IPS-15b (cell line): ENCODE measurements at regions not wholly inside any gene's neighbourhood (a gene's known extent, or its start where the extent isn't known, plus 50 kb on each side); places are given as distances from the start of the nearest gene placed in this dataset.
"Not testable (repeated sequence)": the region's sequence is repeated elsewhere in the genome, so short reads cannot be mapped to it uniquely, and the experiment has no call there.

Experiments
- H3K27me3 ChIP-seq: one replicate; pipeline ENCODE4 v1.6.1; 2013; ENCODE audit warnings: low read length; ENCODE audit not compliant: control insufficient read depth, insufficient read depth
- H3K36me3 ChIP-seq: one replicate; pipeline ENCODE4 v1.6.1; 2013; ENCODE audit warnings: low read length; ENCODE audit not compliant: control insufficient read depth, insufficient read depth
- H3K4me1 ChIP-seq: one replicate; pipeline ENCODE4 v1.6.1; 2013; ENCODE audit warnings: mild to moderate bottlenecking, low read length; ENCODE audit not compliant: control insufficient read depth, insufficient read depth
- H3K4me3 ChIP-seq: one replicate; pipeline ENCODE4 v1.5.1; 2013; ENCODE audit warnings: low read depth, low read length
- H3K9ac ChIP-seq: one replicate; pipeline ENCODE4 v1.6.1; 2013; ENCODE audit warnings: low read depth, mild to moderate bottlenecking, low read length
- H3K9me3 ChIP-seq: one replicate; pipeline ENCODE4 v1.6.1; 2013; ENCODE audit warnings: mild to moderate bottlenecking, low read length; ENCODE audit not compliant: control insufficient read depth, insufficient read depth

GRCh38 chr22:17318817-17319216, 50.4 kb upstream of the CECR2 start:
- peaks cover 4% of the 10 kb centered on the region for H3K4me1 ChIP-seq
- no peaks in the 10 kb centered on the region for H3K36me3 ChIP-seq
- H3K9me3 ChIP-seq: no peaks in the 10 kb centered on the region
- H3K4me3 ChIP-seq: no peak overlapping the region
- H3K9ac ChIP-seq: no peak overlapping the region
- no peaks in the 10 kb centered on the region for H3K27me3 ChIP-seq

- H3K27me3 ChIP-seq: no peaks in the 10 kb centered on the region
- peaks cover 8% of the 10 kb centered on the region for H3K4me1 ChIP-seq
- no peaks in the 10 kb centered on the region for H3K9me3 ChIP-seq
- H3K9ac ChIP-seq: no peak overlapping the region
- H3K4me3 ChIP-seq: no peak overlapping the region
- no peaks in the 10 kb centered on the region for H3K36me3 ChIP-seq
These were observed 54.0 kb upstream of the CECR2 start for GRCh38 chr22:17315310-17315709.

GRCh38 chr22:17314487-17314886, 54.8 kb upstream of the CECR2 start:
- no peaks in the 10 kb centered on the region for H3K9me3 ChIP-seq
- no peaks in the 10 kb centered on the region for H3K36me3 ChIP-seq
- H3K4me1 ChIP-seq: peaks cover 4% of the 10 kb centered on the region
- H3K27me3 ChIP-seq: no peaks in the 10 kb centered on the region
- no peak overlapping the region for H3K4me3 ChIP-seq
- H3K9ac ChIP-seq: no peak overlapping the region

GRCh38 chr22:17313626-17314025, 55.6 kb upstream of the CECR2 start:
- Histone ChIP-seq H3K9ac (peak overlapping the region; percentile 24), H3K27me3 (no peaks in the 10 kb centered on the region), H3K4me1 (peaks cover 4% of the 10 kb centered on the region), H3K4me3 (no peak overlapping the region), H3K9me3 (no peaks in the 10 kb centered on the region), H3K36me3 (no peaks in the 10 kb centered on the region)

DNA sequence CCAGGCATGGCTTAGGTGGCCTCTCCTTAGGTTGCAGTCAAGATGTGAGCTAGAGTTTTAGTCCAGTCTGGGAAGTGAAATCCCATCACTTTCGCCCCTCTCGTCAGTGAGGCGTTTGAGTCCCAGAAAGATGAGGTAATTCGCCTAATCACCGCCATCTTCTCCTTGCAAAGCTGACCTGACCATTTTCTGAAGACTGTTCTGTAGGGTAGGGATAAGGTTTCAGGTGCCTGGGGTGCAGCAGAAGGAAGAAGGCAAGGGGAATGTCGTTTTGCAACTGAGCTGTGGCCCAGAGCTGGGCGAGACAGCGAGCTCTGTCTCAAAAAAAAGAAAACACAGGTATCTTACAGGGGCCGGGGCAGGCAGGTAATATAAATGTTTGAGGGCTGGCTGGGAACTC, 61.7 kb upstream of the CECR2 start:
- no peaks in the 10 kb centered on the region for H3K36me3 ChIP-seq
- peaks cover 9% of the 10 kb centered on the region for H3K4me1 ChIP-seq
- H3K4me3 ChIP-seq: no peak overlapping the region
- no peaks in the 10 kb centered on the region for H3K27me3 ChIP-seq
- no peaks in the 10 kb centered on the region for H3K9me3 ChIP-seq
- H3K9ac ChIP-seq: no peak overlapping the region

DNA sequence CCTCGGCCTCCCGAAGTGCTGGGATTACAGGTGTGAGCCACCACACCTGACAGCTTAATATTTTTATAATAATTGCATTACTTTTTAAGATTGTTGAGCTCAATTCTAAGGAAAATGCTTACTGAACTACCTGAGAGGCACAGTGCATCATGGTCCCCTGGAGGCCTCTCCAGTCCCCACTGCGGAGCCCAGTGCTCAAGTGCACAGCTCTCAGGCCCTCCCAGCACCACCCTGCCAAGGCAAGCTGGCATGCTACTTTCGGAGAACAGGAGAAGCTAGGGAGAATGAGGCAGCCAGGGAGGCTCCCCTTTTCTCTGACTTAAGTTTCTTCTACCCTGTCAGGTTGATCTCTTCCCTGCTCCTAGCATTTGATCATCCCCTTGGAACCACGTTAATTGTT, 64.2 kb upstream of the CECR2 start:
- Histone ChIP-seq H3K4me3 (no peak overlapping the region), H3K27me3 (no peaks in the 10 kb centered on the region), H3K4me1 (peaks cover 9% of the 10 kb centered on the region), H3K9ac (no peak overlapping the region), H3K36me3 (no peaks in the 10 kb centered on the region), H3K9me3 (no peaks in the 10 kb centered on the region)

- no peaks in the 10 kb centered on the region for H3K36me3 ChIP-seq
- no peak overlapping the region for H3K4me3 ChIP-seq
- no peak overlapping the region for H3K9ac ChIP-seq
- H3K27me3 ChIP-seq: no peaks in the 10 kb centered on the region
- H3K9me3 ChIP-seq: peaks cover 5% of the 10 kb centered on the region
- peaks cover 9% of the 10 kb centered on the region for H3K4me1 ChIP-seq
These were observed 65.2 kb upstream of the CECR2 start for GRCh38 chr22:17303840-17304779.

GRCh38 chr22:17303441-17303839, 65.8 kb upstream of the CECR2 start:
- Histone ChIP-seq H3K36me3 (no peaks in the 10 kb centered on the region), H3K27me3 (no peaks in the 10 kb centered on the region), H3K9ac (no peak overlapping the region), H3K4me1 (peaks cover 9% of the 10 kb centered on the region), H3K9me3 (peaks cover 6% of the 10 kb centered on the region), H3K4me3 (no peak overlapping the region)

DNA sequence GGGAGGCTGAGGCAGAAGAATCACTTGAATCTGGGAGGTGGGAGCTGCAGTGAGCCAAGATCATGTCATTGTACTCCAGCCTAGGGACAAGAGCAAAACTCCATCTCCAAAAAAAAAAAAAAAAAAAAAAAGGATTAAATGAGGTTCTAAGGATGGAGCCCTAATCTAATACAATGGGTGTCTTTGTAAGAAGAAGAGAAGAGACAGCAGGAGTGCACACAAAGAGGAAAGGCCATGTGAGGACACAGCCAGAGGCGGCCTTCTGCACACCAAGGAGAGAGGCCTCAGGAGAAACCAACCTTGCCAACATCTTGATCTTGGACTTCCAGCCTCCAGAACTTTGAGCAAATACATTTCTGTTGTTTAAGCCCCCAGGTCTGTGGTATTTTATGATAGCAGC, 66.6 kb upstream of the CECR2 start:
- no peaks in the 10 kb centered on the region for H3K27me3 ChIP-seq
- no peak overlapping the region for H3K4me3 ChIP-seq

GRCh38 chr22:17300926-17301325, 68.3 kb upstream of the CECR2 start:
- Histone ChIP-seq H3K9ac (no peak overlapping the region), H3K9me3 (peaks cover 6% of the 10 kb centered on the region), H3K4me3 (no peak overlapping the region), H3K36me3 (no peaks in the 10 kb centered on the region), H3K4me1 (no peaks in the 10 kb centered on the region), H3K27me3 (no peaks in the 10 kb centered on the region)

More for the DNA sequence above, 66.6 kb upstream of the CECR2 start:
- no peak overlapping the region for H3K9ac ChIP-seq
- peaks cover 5% of the 10 kb centered on the region for H3K4me1 ChIP-seq
- no peaks in the 10 kb centered on the region for H3K36me3 ChIP-seq
- H3K9me3 ChIP-seq: peaks cover 6% of the 10 kb centered on the region

DNA sequence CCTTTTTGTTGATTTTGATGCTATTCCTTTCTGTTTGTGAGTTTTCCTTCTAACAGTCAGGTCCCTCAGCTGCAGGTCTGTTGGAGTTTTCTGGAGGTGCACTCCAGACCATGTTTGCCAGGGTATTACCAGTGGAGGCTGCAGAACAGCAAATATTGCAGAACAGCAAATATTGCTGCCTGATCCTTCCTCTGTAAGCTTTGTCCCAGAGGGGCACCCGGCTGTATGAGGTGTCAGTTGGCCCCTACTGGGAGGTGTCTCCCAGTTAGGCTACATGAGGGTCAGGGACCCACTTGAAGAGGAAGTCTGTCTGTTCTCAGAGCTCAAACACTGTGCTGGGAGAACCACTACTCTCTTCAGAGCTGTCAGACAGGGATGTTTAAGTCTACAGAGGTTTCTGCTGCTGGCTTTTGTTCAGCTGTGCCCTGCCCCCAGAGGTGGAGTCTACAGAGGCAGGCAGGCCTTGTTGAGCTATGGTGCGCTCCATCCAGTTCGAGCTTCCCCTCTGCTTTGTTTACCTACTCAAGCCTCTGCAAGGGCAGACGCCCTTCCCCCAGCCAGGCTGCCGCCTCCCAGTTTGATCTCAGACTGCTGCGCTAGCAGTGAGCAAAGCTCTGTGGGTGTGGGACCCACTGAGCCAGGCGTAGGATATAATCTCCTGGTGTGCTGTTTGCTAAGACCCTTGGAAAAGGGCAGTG, 70.3 kb upstream of the CECR2 start:
- H3K4me3 ChIP-seq, H3K9me3 ChIP-seq, H3K27me3 ChIP-seq, H3K4me1 ChIP-seq, H3K9ac ChIP-seq, H3K36me3 ChIP-seq: not testable (repeated sequence)

- Histone ChIP-seq H3K27me3 (no peaks in the 10 kb centered on the region), H3K36me3 (no peaks in the 10 kb centered on the region), H3K4me3 (no peak overlapping the region), H3K9ac (no peak overlapping the region), H3K9me3 (no peaks in the 10 kb centered on the region), H3K4me1 (peaks cover 2% of the 10 kb centered on the region)
These were observed 66.4 kb upstream of the ADA2 start for GRCh38 chr22:17285656-17286055.
